ENCODE measurements at regions not wholly inside any gene's neighbourhood (a gene's known extent, or its start where the extent isn't known, plus 50 kb on each side); places are given as distances from the start of the nearest gene placed in this dataset.

DNA sequence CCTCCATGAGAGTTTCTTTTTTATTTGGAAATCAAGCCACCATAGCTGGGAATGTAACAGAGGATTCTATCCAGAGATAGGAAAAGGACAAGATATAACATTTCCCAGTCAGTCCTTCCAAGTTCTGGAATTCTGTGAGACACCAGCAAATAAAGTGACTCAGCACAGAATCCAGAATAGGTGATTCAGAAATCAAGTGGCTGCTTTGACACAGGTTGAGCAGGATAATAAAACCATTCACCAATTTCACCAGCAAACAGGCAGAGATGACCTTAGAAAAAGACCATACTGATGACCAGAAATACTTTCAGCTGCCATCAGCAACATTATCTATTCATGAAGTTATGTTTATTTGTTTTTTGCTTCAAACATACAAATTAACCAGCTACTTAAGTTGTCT, 491.5 kb upstream of the TUSC1 start:
- TF ChIP-seq, protein P1, sequence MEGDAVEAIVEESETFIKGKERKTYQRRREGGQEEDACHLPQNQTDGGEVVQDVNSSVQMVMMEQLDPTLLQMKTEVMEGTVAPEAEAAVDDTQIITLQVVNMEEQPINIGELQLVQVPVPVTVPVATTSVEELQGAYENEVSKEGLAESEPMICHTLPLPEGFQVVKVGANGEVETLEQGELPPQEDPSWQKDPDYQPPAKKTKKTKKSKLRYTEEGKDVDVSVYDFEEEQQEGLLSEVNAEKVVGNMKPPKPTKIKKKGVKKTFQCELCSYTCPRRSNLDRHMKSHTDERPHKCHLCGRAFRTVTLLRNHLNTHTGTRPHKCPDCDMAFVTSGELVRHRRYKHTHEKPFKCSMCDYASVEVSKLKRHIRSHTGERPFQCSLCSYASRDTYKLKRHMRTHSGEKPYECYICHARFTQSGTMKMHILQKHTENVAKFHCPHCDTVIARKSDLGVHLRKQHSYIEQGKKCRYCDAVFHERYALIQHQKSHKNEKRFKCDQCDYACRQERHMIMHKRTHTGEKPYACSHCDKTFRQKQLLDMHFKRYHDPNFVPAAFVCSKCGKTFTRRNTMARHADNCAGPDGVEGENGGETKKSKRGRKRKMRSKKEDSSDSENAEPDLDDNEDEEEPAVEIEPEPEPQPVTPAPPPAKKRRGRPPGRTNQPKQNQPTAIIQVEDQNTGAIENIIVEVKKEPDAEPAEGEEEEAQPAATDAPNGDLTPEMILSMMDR (IDR thresholded peaks at IDR 0.05) = no peak
- TF ChIP-seq POLR2A (IDR thresholded peaks at IDR 0.05) = no peak

Data from testis (tissue), 2 donors.